Osteoblast (primary cell): ENCODE measurements at regions not wholly inside any gene's neighbourhood (a gene's known extent, or its start where the extent isn't known, plus 50 kb on each side); places are given as distances from the start of the nearest gene placed in this dataset.

Experiments
- DNase-seq: peaks from one replicate; pipeline ENCODE4 v3.0.0; 2011; ENCODE audit warnings: low spot score, mixed read lengths; ENCODE audit not compliant: insufficient read length; ENCODE audit errors: missing footprints
- H2AFZ ChIP-seq: 2 replicates; pipeline ENCODE4 v1.6.0; 2011; ENCODE audit warnings: mild to moderate bottlenecking, low read length
- H3K27ac ChIP-seq: 2 replicates; pipeline ENCODE4 v1.5.1; 2011; ENCODE audit warnings: mild to moderate bottlenecking, low read depth, low read length, moderate library complexity
- H3K27me3 ChIP-seq: 2 replicates; pipeline ENCODE4 v1.6.0; 2012; ENCODE audit warnings: mild to moderate bottlenecking, control low read depth, inconsistent platforms, low read length, moderate library complexity; ENCODE audit not compliant: insufficient read depth
- H3K36me3 ChIP-seq: 2 replicates; pipeline ENCODE4 v1.5.1; 2011; ENCODE audit warnings: mild to moderate bottlenecking, low read length, control low read depth, moderate library complexity; ENCODE audit not compliant: insufficient read depth
- H3K4me1 ChIP-seq: 2 replicates; pipeline ENCODE4 v1.5.1; 2011; ENCODE audit warnings: mild to moderate bottlenecking, low read length, control low read depth, moderate library complexity; ENCODE audit not compliant: insufficient read depth
- H3K4me2 ChIP-seq: 2 replicates; pipeline ENCODE4 v1.6.0; 2011; ENCODE audit warnings: mild to moderate bottlenecking, low read length; ENCODE audit not compliant: insufficient read depth
- H3K4me3 ChIP-seq: fragments of 200-600 bp; sonication (generic); 3 replicates; pipeline ENCODE4 v1.5.1; 2012; ENCODE audit warnings: mild to moderate bottlenecking, low read length, inconsistent platforms; ENCODE audit not compliant: insufficient read depth
- H3K79me2 ChIP-seq: 2 replicates; pipeline ENCODE4 v1.6.0; 2012; ENCODE audit warnings: mild to moderate bottlenecking, low read length, control low read depth, inconsistent platforms; ENCODE audit not compliant: insufficient read depth
- H3K9me3 ChIP-seq: 2 replicates; pipeline ENCODE4 v1.5.1; 2011; ENCODE audit warnings: low read depth, low read length, control low read depth
- H4K20me1 ChIP-seq: 2 replicates; pipeline ENCODE4 v1.6.0; 2012; ENCODE audit warnings: mild to moderate bottlenecking, low read length, control low read depth; ENCODE audit not compliant: insufficient read depth
- TF ChIP-seq, protein P1 (sequence below): IDR thresholded peaks from 2 replicates; pipeline ENCODE4 v1.5.1; 2011; ENCODE audit warnings: mild to moderate bottlenecking, low read depth, low read length, moderate library complexity; ENCODE audit errors: extremely low read depth

DNA sequence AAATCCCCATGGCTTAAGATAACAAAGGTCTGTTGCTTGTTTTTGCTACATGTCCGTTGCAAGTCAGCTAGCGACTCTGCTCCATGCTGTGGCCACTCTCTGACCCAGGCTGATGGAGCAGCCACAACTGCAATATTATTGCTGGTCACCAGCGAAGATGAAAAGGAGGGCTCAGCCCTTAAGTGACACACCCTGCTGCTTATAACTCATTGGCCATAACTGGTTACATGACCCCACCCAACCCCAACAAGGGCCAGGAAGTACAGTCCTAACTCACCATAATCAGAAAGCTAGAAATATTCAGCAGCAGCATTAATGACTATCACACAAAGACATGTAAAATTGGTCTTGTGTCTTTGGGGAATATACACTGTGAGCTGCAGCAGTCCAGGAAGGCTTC is 224.3 kb downstream of the SOX9 start:
- H3K4me2 ChIP-seq: no peak overlapping the region
- no peaks in the 10 kb centered on the region for H4K20me1 ChIP-seq
- H3K9me3 ChIP-seq: no peaks in the 10 kb centered on the region
- TF ChIP-seq, protein P1, sequence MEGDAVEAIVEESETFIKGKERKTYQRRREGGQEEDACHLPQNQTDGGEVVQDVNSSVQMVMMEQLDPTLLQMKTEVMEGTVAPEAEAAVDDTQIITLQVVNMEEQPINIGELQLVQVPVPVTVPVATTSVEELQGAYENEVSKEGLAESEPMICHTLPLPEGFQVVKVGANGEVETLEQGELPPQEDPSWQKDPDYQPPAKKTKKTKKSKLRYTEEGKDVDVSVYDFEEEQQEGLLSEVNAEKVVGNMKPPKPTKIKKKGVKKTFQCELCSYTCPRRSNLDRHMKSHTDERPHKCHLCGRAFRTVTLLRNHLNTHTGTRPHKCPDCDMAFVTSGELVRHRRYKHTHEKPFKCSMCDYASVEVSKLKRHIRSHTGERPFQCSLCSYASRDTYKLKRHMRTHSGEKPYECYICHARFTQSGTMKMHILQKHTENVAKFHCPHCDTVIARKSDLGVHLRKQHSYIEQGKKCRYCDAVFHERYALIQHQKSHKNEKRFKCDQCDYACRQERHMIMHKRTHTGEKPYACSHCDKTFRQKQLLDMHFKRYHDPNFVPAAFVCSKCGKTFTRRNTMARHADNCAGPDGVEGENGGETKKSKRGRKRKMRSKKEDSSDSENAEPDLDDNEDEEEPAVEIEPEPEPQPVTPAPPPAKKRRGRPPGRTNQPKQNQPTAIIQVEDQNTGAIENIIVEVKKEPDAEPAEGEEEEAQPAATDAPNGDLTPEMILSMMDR: no peak
- DNase-seq: no peak
- H3K4me3 ChIP-seq: no peak overlapping the region
- no peak overlapping the region for H3K27ac ChIP-seq
- no peaks in the 10 kb centered on the region for H3K36me3 ChIP-seq
- H3K79me2 ChIP-seq: no peaks in the 10 kb centered on the region
- no peaks in the 10 kb centered on the region for H3K27me3 ChIP-seq
- H3K4me1 ChIP-seq: peaks cover 18% of the 10 kb centered on the region
- H2AFZ ChIP-seq: no peak overlapping the region

DNA sequence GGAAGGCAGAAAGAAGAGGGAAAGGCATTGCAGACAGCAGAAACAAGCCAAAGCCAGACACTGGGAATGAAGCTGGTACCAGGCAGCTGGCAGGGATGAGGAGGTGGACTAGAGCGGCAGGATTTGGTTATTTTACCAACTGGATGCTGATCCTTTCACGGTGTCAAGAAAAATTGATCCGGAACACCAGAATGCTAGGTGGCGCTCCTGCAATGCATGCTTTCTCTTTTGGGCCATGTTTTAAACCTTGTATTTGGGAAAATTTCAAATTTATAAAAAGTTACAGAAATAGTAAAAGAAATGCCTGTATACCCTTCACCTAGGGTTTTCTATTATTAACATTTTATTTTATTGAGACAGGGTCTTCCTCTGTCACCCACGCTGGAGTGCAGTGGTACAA is 224.7 kb downstream of the SOX9 start:
- Histone ChIP-seq H3K27ac (no peak overlapping the region), H3K9me3 (no peaks in the 10 kb centered on the region), H3K79me2 (no peaks in the 10 kb centered on the region), H3K36me3 (no peaks in the 10 kb centered on the region), H3K4me1 (peaks cover 15% of the 10 kb centered on the region), H2AFZ (no peak overlapping the region), H4K20me1 (no peaks in the 10 kb centered on the region), H3K27me3 (no peaks in the 10 kb centered on the region), H3K4me3 (no peak overlapping the region), H3K4me2 (no peak overlapping the region)
- TF ChIP-seq, protein P1: peak; percentile 14
- DNase-seq: no peak

DNA sequence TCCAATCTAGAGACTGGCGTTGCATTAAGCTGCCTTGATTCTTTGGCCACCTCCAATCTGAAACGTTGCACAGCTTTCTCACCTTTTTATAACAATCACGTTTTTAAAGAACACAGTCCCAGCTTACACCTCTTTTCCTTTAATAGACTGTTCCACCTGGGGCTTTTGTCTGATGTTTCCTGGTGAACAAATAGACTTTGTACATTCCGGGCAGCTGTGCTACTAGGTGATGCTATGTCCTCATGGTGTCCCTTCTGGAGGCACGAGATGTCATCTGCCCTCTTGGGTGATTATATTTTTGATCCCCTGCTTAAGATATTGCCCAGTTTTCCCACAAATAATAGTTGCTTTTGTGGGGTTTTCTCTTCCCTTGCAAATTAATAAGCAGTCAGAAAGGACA is 225.5 kb downstream of the SOX9 start:
- no peaks in the 10 kb centered on the region for H3K27me3 ChIP-seq
- H3K79me2 ChIP-seq: no peaks in the 10 kb centered on the region
- H4K20me1 ChIP-seq: no peaks in the 10 kb centered on the region
- TF ChIP-seq, protein P1: no peak
- H3K4me2 ChIP-seq: no peak overlapping the region
- no peaks in the 10 kb centered on the region for H3K9me3 ChIP-seq
- H3K36me3 ChIP-seq: no peaks in the 10 kb centered on the region
- no peak overlapping the region for H3K27ac ChIP-seq
- H3K4me3 ChIP-seq: no peak overlapping the region
- no peak for DNase-seq
- H2AFZ ChIP-seq: no peak overlapping the region
- peaks cover 12% of the 10 kb centered on the region for H3K4me1 ChIP-seq

DNA sequence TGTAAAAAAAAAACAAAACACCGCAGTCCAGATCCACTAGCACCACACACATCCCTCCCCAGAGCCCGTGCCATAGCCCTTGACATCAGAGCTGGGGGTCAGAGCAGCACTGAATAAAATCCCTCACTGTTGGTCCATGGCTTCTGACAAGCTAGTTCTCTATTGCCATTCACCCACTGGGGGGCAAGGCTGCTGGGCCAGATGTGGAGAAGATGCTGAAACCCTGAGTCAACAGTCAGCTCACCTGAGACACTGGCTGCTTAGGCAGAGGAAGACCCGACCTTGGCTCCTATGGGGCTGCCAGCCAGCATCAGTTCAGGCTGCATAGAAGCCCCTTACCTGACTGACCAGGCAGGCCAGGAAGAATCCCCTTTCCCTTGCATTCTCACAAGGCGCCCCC is 228.2 kb downstream of the SOX9 start:
- Histone ChIP-seq H3K4me1 (no peaks in the 10 kb centered on the region), H3K27me3 (no peaks in the 10 kb centered on the region), H4K20me1 (no peaks in the 10 kb centered on the region), H3K9me3 (no peaks in the 10 kb centered on the region), H3K4me3 (no peak overlapping the region), H3K27ac (no peak overlapping the region), H3K79me2 (no peaks in the 10 kb centered on the region), H3K4me2 (no peak overlapping the region), H3K36me3 (no peaks in the 10 kb centered on the region), H2AFZ (no peak overlapping the region)
- TF ChIP-seq, protein P1: no peak
- no peak for DNase-seq
